CD4-positive, alpha-beta T cell treated with Interleukin-10 for 1 hour (primary cell): ENCODE measurements at regions not wholly inside any gene's neighbourhood (a gene's known extent, or its start where the extent isn't known, plus 50 kb on each side); places are given as distances from the start of the nearest gene placed in this dataset.

Experiments used
- DNase-seq: peaks from one replicate; pipeline ENCODE4 v3.0.0-alpha.2; 2020

DNA sequence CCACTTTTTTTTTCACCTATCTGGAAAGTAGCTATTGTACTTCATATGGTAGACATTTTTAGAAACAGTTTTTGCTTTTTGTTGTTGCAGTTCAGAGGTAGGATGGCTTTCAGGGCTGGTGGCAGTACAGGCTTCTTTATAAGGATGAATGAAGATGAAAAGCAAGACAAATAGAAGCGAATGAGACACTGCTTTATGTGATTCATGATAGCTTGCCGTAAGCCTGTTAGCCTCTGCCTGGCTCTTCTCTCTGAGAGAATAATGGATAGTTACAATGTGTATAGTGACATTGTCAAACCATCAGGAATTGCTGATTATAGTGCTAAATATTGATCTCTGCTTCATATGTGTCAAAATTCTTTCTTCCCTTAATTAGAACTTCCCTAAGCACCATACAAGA is 173.7 kb downstream of the NR4A2 start:
- no peak for DNase-seq

DNA sequence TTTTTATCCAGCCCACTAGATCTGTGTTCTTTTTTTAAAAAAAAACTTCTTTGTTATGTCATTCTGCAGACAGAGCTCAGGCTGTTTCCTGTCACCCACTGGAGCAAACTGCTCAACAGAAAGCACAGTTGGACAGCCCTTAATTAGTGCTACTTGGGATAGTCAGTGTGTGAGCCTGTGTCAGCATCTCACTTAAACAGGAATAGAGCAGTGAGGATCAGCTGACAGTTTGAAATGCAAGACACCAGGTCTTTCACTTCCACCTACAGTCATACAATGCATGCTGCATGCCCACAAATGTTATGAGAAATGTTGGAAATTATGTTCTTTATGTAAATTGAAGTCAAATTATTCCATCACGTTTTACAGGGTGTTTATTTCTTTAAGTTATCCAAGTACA is 174.9 kb downstream of the NR4A2 start:
- no peak for DNase-seq

DNA sequence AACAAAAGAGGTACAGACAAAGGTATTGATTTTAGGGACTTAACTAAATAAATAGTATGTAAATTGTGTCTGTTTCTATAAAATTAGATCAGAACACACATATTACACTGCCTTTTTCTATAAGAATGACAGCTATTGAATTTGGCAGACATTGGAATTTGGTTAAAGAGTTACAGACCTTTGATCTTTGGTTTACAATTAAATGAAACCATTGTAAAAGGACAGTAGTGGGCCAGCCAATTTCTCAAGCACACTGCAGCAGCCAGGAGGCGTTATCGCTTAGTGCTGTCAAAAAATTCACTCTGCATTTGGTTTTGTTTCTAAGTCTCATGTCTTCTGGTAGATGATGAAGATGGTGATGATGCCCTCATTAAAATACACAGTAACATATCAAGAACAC is 175.9 kb downstream of the NR4A2 start:
- no peak for DNase-seq

DNA sequence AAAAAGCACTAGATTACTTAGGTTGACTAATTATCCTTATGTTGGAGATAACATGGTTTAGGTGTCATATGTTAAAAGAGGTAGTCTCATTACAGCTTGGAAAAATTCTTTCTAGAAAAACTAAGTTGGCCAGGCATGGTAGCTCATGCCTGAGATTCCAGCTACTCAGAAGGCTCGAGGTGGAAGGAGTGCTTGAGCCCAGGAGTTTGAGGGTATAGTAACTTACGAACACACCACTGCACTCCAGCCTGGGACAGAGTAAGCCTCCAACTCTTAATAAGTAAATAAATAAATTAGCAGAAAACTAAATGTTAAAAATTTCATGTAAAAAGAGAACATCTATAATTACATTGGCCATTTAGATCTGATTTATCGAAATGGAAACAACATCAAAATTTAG is 177.2 kb downstream of the NR4A2 start:
- no peak for DNase-seq

DNA sequence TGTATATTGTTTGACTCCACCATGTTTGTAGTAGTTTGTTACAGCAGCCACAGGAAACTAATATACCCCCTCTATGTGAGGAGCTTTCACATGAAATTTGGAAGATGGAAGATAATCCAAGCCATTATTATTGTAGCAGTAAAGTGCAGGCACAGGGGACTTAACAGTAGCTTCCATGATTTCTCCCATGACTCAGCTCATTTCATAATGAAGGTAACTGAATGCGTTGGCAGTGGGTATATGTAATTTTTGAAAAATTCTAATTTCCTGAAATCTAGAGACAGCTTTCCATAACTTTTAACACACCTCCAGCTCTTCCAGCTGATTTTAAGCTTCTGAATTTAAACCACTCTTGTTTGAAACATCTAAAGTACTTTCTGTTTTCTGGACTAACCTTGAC is 181.2 kb downstream of the NR4A2 start:
- DNase-seq: no peak

DNA sequence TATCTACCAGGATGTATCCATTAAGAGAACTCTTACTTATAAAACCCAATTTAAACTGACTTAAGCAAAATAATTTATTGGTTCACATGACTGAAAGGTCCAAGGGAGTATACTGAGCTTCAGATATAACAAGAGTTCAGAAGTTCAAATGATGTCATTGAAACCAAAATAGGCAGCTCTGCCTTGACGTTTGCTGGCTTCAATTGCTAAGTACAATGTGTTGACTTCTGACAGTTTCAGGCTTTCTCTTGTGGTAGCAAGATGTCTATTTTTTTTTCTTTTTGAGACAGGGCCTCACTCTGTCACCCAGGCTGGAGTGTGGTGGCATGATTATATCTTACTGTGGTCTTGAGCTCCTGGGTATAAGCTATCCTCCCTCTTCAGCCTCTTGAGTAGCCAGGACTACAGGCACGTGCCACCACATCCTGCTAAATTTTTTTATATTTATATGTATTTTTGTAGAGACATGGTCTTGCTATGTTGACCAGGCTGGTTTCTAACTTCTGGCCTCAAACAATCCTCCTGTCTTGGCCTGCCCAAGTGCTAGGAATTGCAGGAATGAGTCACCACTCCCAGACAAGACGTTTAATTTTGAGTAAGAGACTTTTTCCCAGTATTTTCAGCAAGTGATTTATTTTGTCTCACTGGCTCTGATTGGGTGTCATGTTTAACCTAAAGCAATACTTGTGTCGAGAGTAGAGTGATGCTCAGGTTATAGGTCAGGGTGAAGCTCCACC is 184.8 kb downstream of the NR4A2 start:
- DNase-seq: no peak

DNA sequence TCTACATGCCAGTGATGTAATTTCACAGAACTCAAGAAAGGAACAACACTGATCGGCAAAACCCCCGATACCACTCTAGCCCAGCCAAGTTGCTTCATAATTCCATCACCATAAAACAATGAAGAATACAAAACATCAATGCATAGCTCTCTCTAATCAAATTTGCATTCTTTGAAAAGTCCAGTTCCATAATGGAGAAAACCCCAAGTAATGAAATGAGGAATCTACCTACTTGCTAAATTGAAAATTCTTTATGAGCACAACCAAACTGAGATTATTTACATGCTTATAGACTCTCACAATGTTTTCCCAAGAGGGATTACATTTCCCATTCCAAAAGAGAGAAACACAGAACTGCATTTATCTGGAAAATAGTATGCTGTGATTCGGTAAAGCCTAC is 186.5 kb downstream of the NR4A2 start:
- no peak for DNase-seq

DNA sequence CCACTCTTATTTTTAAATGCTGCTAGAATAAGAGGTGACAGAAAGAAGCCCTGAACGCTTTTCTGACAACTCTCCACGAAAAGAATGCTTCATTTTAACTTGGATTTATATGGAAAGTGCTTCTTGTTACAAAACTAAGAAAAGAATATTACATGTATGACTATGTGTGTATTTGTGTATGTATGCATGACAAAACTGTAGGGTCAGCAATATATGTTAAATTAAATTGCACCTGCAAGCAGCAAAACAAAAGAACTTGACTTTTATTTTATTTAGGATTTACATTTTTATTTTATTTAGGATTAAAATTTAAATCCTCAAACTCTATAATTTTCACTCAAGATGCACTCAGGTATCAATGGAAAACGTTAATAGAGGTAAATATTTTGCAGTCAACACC is 187.1 kb downstream of the NR4A2 start:
- no peak for DNase-seq

DNA sequence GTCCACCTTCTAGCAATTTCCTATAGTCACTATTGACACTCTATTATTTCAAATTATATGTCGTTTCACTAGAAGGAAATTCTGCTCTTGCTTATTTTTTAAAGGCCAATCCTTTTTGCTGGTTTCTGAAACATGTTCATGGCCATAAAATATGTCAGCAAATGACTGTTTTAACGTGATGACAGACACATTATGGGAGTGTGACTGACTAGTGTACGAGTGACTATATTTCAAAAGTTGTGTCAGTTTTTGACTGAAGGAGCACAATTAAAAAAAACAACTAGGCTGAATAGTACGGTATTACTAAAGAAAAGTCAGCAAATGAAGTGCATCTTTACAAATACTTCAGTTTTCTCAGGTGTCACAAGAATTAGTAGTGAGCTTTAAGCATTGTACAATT is 196.0 kb downstream of the NR4A2 start:
- DNase-seq: no peak

DNA sequence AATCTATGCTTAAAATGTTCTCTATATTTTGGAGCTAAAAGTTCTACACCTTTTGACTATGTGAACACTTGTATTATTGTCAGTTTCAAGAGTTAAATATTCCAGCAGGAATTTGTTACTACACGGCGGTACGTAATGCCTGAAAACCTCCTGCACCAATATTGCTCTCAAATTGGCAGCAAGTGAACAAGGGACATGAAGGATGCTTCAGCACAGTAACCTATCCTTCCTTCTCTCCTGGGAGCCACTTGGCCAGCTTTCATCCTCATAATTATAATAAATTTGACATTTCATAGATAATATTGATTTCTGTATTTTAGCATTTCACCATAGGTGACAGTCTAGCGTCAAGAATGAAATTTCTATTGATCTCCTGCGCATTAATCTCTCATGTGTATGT is 197.6 kb downstream of the NR4A2 start:
- DNase-seq: no peak

DNA sequence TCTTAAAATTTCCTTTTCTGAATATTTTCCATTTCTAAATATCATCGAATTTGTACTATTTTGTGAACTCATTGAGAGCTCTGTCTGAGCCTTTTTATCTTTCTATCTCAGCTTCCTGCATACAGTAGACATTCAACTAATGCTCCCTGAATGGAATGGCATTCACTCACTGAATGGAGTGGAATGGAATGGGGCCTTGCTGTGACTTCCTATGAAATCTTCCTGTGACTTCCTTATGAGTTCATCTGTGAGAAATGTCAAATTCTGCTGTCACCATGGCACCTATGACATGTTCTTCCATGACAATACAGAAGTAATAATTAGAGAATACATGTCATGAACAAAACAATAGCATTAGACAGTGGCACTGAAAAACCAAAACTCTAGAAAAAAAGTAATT is 199.6 kb downstream of the NR4A2 start:
- no peak for DNase-seq

DNA sequence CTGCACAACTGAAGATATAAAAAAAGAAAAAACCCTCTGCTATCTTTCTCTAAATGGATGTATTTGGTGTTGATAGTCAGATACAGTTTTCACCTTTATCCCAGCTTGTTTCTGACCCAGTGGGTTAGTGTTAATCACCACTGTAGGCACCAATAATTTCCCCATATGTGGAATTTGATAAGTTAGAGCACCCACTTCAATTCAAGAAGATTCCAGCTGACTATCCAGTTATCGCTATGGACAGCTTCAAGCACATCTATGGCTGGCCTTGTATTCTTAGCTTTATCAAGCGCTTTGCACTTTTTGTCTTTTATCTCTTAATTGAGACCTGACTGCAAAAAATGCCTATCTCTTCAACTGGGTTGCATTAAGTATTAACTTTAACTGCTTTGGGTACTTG is 200.4 kb downstream of the NR4A2 start:
- no peak for DNase-seq

DNA sequence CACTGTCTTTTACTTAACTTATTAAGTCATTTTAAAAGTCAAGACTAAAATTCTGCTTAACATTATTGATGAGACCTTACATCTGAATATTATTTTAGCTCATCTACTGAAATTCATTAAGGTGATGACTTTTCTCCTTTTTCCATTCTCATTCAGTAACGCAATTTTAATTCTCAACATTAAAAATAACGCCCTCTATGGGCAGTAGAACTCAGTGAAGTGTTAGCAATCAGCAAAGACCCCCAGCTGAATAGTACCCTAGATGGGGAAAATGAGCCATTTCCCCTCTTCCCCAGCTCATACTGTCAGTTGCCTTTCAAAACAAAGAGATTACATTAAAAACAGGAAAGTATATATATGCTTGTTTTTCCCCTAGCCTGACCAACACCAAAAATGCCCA is 203.3 kb downstream of the NR4A2 start:
- no peak for DNase-seq

DNA sequence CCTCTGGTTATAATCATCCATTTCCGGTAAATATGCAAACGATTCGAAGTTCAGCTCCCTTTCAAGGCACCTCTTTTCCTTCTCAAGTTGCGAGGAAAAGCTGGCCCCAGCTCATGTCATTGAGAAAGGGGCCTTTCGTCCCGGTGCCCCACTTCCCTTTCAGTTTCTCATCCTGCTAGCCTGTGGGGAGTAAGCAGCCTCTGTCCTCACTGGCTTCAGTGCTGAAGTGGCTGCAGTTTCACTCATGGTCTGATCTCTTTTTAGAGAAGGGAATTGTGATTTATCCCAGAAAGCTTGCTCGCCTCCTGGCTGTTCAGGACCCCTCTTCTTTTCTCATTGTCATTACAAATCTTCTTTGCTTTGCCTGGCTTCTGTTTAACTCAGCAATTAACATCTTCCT is 207.5 kb downstream of the NR4A2 start:
- no peak for DNase-seq

DNA sequence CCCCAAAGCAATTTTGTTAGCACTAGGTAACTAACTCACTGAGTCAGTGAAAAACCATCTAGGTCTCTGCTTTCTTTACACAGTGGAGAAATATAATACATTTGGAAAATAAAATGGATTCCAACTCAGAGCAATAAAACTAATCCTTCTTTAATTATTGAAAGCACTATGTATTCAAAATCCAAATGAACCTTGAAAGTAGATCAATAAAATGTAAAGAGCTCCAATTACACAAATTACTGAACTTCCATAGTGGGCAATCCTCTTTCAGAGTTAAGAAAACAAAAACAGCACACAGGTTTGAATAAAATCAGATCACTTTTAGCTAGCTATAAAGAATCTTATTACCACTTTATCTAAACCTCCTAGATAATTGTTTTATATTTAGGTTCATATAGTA is 208.1 kb downstream of the NR4A2 start:
- no peak for DNase-seq

DNA sequence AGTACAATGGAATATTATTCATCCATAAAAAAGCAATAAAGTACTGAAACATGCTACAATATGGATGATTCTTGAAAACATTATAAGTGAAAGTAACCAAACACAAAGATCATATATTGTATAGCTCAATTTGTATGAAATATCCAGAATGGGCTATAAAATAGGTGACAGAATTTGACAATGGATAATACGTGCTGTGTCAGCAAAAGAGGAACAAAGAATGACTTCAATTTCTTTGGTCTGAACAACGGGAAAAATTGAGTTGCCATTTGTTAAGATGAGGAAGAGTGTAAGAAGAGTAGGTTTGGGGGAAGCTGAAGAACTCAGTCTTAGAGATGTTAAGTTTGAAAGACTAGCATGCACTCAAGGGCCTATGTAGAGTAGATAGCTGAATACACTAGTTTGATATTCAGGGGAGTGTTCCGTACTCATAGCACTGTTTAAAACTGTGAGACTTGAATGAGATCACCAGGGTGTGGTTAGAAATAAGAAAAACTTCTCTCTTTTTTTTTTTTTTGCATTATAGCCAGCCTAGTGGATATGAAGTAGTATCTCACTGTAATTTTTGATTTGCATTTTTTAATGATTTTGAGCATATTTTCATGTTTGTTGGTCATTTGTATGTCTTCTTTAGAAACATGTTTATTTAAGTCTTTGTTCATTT is 213.6 kb downstream of the NR4A2 start:
- no peak for DNase-seq

DNA sequence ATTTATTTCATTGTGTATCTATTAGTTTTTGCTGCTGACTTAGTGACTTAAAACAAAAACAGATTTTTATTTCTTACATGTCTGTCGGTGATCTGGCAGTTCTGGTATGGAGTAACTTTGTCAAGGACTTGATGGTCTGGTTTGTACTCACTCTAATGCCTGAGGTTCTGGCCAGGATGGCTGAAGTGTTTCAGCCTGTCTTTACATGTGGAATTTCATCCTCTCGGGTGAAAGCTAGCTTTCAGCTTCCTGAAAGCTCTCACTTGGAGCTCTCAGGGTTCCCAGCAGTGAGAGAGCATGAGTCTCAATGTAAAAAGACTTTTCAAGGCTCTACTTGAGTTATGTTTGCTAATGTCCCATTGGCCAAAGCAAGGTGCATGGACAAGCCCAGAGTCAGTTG is 216.4 kb downstream of the NR4A2 start:
- no peak for DNase-seq

DNA sequence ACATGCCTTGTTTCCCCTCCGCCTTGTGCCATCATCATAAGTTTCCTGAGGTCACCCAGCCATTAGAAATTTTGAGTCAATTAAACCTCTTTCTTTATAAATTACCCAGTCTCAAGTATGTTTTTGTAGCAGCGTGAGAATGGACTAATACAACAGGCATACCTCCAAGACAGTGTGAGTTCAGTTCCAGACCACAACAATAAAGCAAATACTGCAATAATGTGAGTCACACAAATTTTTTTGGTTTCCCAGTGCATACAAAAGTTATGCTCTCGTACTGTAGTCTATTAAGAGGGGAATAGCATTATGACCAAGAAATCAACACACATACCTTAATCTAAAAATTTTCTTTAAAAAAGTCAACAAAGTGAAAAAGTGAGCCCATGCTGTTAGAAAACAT is 217.2 kb downstream of the NR4A2 start:
- no peak for DNase-seq

DNA sequence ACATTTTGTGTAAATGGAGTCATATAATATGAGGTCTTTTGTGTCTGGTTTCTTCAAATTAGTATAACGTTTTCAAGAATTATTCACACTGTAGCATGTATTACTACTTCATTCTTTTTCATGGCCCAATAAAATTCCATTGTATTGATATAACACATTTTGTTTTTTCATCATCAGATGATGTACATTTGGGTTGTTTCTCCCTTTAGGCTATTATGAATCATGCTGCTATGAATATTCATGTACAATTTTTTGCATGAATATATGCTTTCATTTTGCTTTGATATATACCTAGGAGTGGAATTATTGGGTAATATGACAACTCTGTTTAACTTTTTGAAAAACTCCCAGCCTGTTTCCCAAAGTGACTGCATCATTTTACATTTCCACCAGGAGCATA is 220.2 kb downstream of the NR4A2 start:
- no peak for DNase-seq

DNA sequence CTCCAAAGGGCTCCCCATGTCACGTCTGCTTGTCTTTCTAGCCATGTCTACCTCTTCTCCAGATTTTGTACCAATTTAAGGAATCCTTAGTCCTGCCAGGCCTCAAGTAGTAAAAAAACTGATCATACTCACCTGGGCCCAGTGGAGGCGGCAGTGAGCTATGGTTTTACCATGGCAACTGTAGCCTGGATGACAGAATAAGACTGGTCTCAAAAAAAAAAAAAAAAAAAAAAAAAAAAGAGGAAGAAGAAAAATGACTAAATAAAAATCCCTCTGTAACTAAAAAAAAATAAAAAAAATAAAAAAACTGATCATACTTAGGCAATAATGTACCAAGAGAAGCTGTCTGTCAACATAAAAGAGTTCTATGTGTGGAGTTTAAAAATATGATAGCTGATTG is 221.6 kb downstream of the NR4A2 start:
- DNase-seq: peak; percentile 27

DNA sequence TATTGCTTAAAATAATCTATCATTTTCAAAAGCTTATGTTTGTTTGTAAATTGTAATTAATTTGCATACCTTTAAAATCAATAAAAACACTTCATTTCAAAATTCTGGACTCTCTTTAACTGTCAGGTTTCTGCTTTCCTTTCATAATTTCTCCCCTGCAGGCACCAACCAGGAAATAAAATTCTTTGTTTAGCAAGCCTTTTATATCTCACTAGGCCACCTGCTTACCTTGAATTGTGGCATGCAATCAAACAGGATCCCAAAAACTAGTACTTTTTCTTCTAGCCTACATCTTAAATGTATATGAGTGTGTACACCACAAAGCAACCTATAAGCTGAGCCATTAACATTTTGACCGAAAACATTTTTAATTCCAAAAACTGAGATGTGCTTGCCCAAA is 233.1 kb downstream of the NR4A2 start:
- DNase-seq: no peak

DNA sequence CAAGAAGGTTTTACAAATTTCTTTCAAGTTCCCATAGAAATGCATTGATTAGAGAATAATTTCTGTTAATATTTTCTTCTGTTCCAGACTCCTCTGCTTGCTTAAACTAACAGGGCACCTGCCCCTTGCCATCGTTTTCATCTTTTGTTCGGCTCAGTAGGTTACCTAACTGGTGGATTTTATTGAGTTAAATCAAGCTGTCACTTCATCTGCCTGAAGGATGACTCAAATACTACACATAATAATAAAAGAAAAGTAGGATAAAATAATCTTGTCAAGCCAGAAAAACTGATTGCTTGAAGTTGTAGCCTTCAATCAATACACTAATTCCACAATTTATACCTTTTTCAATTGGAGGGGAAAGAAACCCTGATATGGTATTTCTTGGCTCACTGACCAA is 234.0 kb downstream of the NR4A2 start:
- DNase-seq: no peak

DNA sequence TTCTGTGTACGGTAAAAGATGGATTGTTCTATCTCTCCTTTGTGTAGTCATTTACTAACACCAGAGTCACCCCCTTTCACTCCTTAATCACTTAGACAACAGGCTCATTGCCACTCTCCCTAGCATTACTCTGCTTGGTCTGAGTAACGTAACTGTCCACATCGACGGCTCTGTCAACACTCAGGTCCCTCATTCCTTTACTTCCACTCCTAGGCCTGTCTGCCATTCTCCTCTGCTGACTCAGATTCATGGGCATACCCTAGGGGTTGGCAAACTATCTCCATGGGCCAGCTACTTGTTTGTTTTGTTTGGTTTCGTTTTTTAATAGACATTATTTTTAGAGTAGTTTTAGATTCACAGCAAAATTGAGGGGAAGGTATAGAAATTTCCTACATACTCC is 243.9 kb downstream of the NR4A2 start:
- DNase-seq: no peak

DNA sequence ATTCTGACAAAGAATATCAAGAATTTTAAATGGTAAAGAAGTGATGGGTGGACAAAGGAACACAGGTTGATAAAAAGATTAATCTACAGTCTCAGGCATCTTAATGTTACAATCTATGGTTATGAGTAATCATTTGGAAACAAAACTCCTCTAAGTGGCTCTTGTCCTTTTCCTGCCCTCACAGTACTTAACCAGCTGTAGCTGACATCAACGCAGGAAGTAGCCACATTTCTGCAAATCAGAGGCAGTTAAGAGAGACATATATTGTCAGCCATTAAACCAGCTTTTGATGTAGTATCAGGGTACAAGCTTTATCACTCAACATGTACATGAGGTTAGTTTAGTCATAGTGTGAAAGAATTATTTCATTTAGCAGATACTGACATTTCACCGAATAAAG is 244.6 kb downstream of the NR4A2 start:
- DNase-seq: no peak
